GM12878 (cell line): ENCODE measurements at regions not wholly inside any gene's neighbourhood (a gene's known extent, or its start where the extent isn't known, plus 50 kb on each side); places are given as distances from the start of the nearest gene placed in this dataset.

ENCODE experiments used
- ATAC-seq: fragments of 200-7000 bp; cut with Tn5 transposase; 3 replicates; pipeline ENCODE4 v1.9.1; 2020; ENCODE audit warnings: mild to moderate bottlenecking, moderate library complexity
- BruUV-seq: library from RNA; stranded (reverse); fragments of 400-500 nt; replicated peaks from 2 replicates; lab custom pipeline; 2021; lab: Mats Ljungman, UMichigan
- CTCF ChIA-PET: fragments of 300-600 bp; sonication (Branson Sonifier 250); formaldehyde crosslinking; extraction: SDS; loops from one replicate; lab custom pipeline; 2021; ENCODE audit warnings: inconsistent platforms; lab: Yijun Ruan, JAX
- POLR2A ChIA-PET: fragments of 350-600 bp; formaldehyde crosslinking; extraction: SDS; loops from one replicate; lab custom pipeline; 2021; ENCODE audit warnings: inconsistent platforms; lab: Charles Lee
- RAD21 ChIA-PET: fragments of 300-600 bp; sonication (Branson Sonifier 250); formaldehyde crosslinking; loops from one replicate; lab custom pipeline; 2023; ENCODE audit warnings: antibody characterized with exemption; ENCODE audit not compliant: unreplicated experiment; lab: Charles Lee
- SMC1A ChIA-PET: fragments of 300-600 bp; sonication (Branson Sonifier 250); formaldehyde crosslinking; loops from one replicate; lab custom pipeline; 2023; ENCODE audit not compliant: unreplicated experiment, uncharacterized antibody; lab: Charles Lee
- DNase-seq: peaks from one replicate; pipeline ENCODE4 v3.0.0-alpha.2; 2011; ENCODE audit warnings: low read depth, low spot score
- FAIRE-seq: peaks from 3 replicates; lab custom pipeline; 2011; peaks lifted over from hg19 to GRCh38; lab: Jason Lieb, UNC
- H2AFZ ChIP-seq: 2 replicates; pipeline ENCODE4 v1.6.0; 2011; ENCODE audit warnings: low read depth, low read length, control low read depth; ENCODE audit not compliant: control insufficient read depth
- H3K27ac ChIP-seq: 2 replicates; pipeline ENCODE4 v1.5.1; 2011; ENCODE audit warnings: control low read depth; ENCODE audit not compliant: control insufficient read depth, insufficient read depth
- H3K27me3 ChIP-seq, 2 experiments: replicated peaks in 1 of 2; 2 replicates each; pipeline versions ENCODE4 v1.6.0 to v1.6.1; 2011; ENCODE audit warnings: low read length in 1 of 2; ENCODE audit not compliant: control insufficient read depth in 2 of 2, insufficient read depth in 2 of 2
- H3K36me3 ChIP-seq, 2 experiments: 2 replicates each; pipeline ENCODE4 v1.5.1; 2011; ENCODE audit warnings: low read length in 1 of 2; ENCODE audit not compliant: control insufficient read depth in 2 of 2, insufficient read depth in 2 of 2
- H3K4me1 ChIP-seq: 2 replicates; pipeline ENCODE4 v1.6.1; 2011; ENCODE audit warnings: mild to moderate bottlenecking, low read length, moderate library complexity, mixed read lengths; ENCODE audit not compliant: control insufficient read depth, insufficient read depth
- H3K4me2 ChIP-seq: 2 replicates; pipeline ENCODE4 v1.6.0; 2011; ENCODE audit warnings: control low read depth; ENCODE audit not compliant: control insufficient read depth, insufficient read depth
- H3K4me3 ChIP-seq: fragments of 200-600 bp; sonication (generic); 2 replicates; pipeline ENCODE4 v1.5.1; 2016
- H3K79me2 ChIP-seq: 2 replicates; pipeline ENCODE4 v1.6.0; 2011; ENCODE audit warnings: low read length; ENCODE audit not compliant: control insufficient read depth, insufficient read depth
- H3K9ac ChIP-seq: 2 replicates; pipeline ENCODE4 v1.8.0; 2011; ENCODE audit warnings: low read length, control low read depth, mixed read lengths; ENCODE audit not compliant: control insufficient read depth, insufficient read depth
- H3K9me3 ChIP-seq: replicated peaks from 3 replicates; pipeline ENCODE4 v1.5.1; 2011; ENCODE audit warnings: mild to moderate bottlenecking, low read length; ENCODE audit not compliant: control insufficient read depth, insufficient read depth
- H4K20me1 ChIP-seq: 2 replicates; pipeline ENCODE4 v1.6.0; 2011; ENCODE audit not compliant: control insufficient read depth, insufficient read depth
- ATF7 ChIP-seq: fragments of 450-650 bp; IDR thresholded peaks from 2 replicates; pipeline ENCODE4 v1.6.1; 2016; ENCODE audit warnings: low read depth, mild to moderate bottlenecking
- BACH1 ChIP-seq: fragments of 450-650 bp; IDR thresholded peaks from 2 replicates; pipeline ENCODE4 v1.6.1; 2017; ENCODE audit warnings: mild to moderate bottlenecking, borderline replicate concordance
- BHLHE40 ChIP-seq, 2 experiments: fragments of 450-650 bp in 1 of 2; IDR thresholded peaks; 2 replicates each; pipeline ENCODE4 v1.6.1; 2011 to 2017; ENCODE audit warnings: low read depth in 2 of 2, borderline replicate concordance in 1 of 2, improper control_type of control experiment in 1 of 2, low read length in 1 of 2, mild to moderate bottlenecking in 1 of 2
- CBFB ChIP-seq: IDR thresholded peaks from 2 replicates; pipeline ENCODE4 v1.6.1; 2016; ENCODE audit warnings: antibody characterized with exemption, low read depth
- CEBPB ChIP-seq, 2 experiments: fragments of 150-350 bp in 1 of 2; IDR thresholded peaks; 2 replicates each; pipeline ENCODE4 v1.6.1; 2012 to 2014; ENCODE audit warnings: low read depth in 2 of 2, low read length in 2 of 2, borderline replicate concordance in 1 of 2, inconsistent platforms in 1 of 2
- ESRRA ChIP-seq: IDR thresholded peaks from 2 replicates; pipeline ENCODE4 v1.6.1; 2012; ENCODE audit warnings: mild to moderate bottlenecking, low read length, improper control_type of control experiment
- JUNB ChIP-seq: IDR thresholded peaks from 2 replicates; pipeline ENCODE4 v1.6.1; 2016; ENCODE audit warnings: antibody characterized with exemption, mild to moderate bottlenecking
- KAT2A ChIP-seq: conservative IDR thresholded peaks from 2 replicates; pipeline ENCODE4 v1.6.1; 2011; ENCODE audit warnings: low read depth, low read length; ENCODE audit not compliant: control insufficient read depth
- NBN ChIP-seq: fragments of 450-650 bp; IDR thresholded peaks from 2 replicates; pipeline ENCODE4 v1.6.1; 2016
- NFIC ChIP-seq: IDR thresholded peaks from 2 replicates; pipeline ENCODE4 v1.6.1; 2012; ENCODE audit warnings: low read depth, mild to moderate bottlenecking, inconsistent platforms, low read length, moderate library complexity
- NR2F1 ChIP-seq: fragments of 450-650 bp; conservative IDR thresholded peaks from 2 replicates; pipeline ENCODE4 v1.6.1; 2017; ENCODE audit warnings: mild to moderate bottlenecking
- NRF1 ChIP-seq: conservative IDR thresholded peaks from 2 replicates; pipeline ENCODE4 v1.6.1; 2011; ENCODE audit warnings: mild to moderate bottlenecking, low read depth, low read length, improper control_type of control experiment
- STAT1 ChIP-seq: fragments of 450-650 bp; conservative IDR thresholded peaks from 2 replicates; pipeline ENCODE4 v1.6.1; 2014; ENCODE audit warnings: antibody characterized with exemption, mild to moderate bottlenecking
- ZNF274 ChIP-seq: IDR thresholded peaks from one replicate; pipeline ENCODE4 v1.8.0; 2011; ENCODE audit not compliant: insufficient read length, insufficient read depth
- WGBS: methylation state at CpG from one replicate; pipeline ENCODE4 v1.1.6; 2016; ENCODE audit warnings: low lambda C conversion rate; ENCODE audit not compliant: insufficient replicate concordance, insufficient coverage; ENCODE audit errors: missing lambda C conversion rate; 5-methylcytosine and 5-hydroxymethylcytosine counted together
- in situ Hi-C: fragments of 300-500 bp; cut with MboI; formaldehyde crosslinking; loops from 9 replicates; pipeline ENCODE4 v1.14.3; 2018; ENCODE audit warnings: mixed read lengths
- intact Hi-C: fragments of 100-400 bp; cut with micrococcal nuclease; formaldehyde crosslinking; loops from one replicate; pipeline ENCODE4 v1.14.2; 2022; ENCODE audit not compliant: unreplicated experiment
- TF ChIP-seq, protein P1 (sequence below): fragments of 450-650 bp; formaldehyde crosslinking; IDR thresholded peaks from 2 replicates; pipeline ENCODE4 v1.4.0; 2020; ENCODE audit warnings: mild to moderate bottlenecking, moderate library complexity
- TF ChIP-seq, protein P2 (sequence below): fragments of 450-650 bp; IDR thresholded peaks from 2 replicates; pipeline ENCODE4 v1.6.1; 2017; ENCODE audit warnings: mild to moderate bottlenecking, moderate library complexity
- TF ChIP-seq, protein P3 (sequence below): IDR thresholded peaks from 2 replicates; pipeline ENCODE4 v1.6.1; 2012; ENCODE audit warnings: low read depth, low read length, improper control_type of control experiment

DNA sequence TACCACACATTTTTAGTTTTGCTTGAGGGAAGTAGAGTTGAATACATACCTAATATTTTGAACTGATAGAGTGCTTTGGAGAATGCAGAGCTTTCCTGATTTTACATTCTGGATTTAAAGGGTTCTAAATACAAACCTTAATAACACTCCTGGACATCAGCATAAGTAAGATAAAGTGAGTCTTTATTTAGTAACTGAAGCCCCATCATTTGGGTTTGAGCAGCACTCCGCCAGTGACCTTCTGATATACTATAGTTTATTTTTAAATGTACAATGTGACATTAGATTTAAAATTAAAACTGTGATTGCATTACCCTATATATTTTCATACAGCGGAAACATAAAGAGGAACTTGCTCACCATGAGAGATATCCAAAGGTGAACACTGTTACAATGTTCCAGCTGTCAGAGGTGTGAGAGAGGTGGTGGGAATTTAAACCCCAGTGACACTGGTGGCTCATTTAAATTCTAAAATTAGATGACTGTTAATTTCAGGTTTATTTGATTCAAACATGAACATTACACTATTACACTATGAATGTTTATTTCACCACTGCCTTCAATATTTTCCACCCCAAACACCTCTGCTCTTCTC lies 203.0 kb upstream of the PCSK5 start:
- FAIRE-seq, result no peak
- no peak overlapping the region for H3K9ac ChIP-seq
- H4K20me1 ChIP-seq, result no peaks in the 10 kb centered on the region
- ChIA-PET CTCF (no interaction called here), POLR2A (no interaction called here), SMC1A (interaction anchor here (0.5 kb wide), 1 partner anchor 10 kb away, joined by 3 read pairs; no protein-coding TSS in a partner anchor), RAD21 (no interaction called here)
- ATAC-seq, result no peak
- no peaks in the 10 kb centered on the region for H3K4me1 ChIP-seq
- H3K4me2 ChIP-seq, result no peak overlapping the region
- no peaks in the 10 kb centered on the region for H3K9me3 ChIP-seq
- no peak overlapping the region for H2AFZ ChIP-seq
- H3K27ac ChIP-seq, result no peak overlapping the region
- WGBS, result 31% methylated on average over 2 of the region's 2 CpGs
- DNase-seq, result no peak
- in situ Hi-C loops, result no loop called here
- H3K27me3 ChIP-seq, result no peaks in the 10 kb centered on the region
- BruUV-seq, result no TSS peak
- intact Hi-C loops, result no loop called here
- no peak overlapping the region for H3K4me3 ChIP-seq
- H3K36me3 ChIP-seq, result no peaks in the 10 kb centered on the region
- H3K79me2 ChIP-seq, result no peaks in the 10 kb centered on the region
- TF ChIP-seq CBFB, result no peak
- TF ChIP-seq KAT2A, result no peak
- TF ChIP-seq NR2F1, result no peak
- no peak for TF ChIP-seq CEBPB (IDR thresholded peaks at IDR 0.05; ENCODE audit: borderline replicate concordance in 1 of 2, low read depth in 2 of 2, low read length in 2 of 2)
- TF ChIP-seq, protein P1, sequence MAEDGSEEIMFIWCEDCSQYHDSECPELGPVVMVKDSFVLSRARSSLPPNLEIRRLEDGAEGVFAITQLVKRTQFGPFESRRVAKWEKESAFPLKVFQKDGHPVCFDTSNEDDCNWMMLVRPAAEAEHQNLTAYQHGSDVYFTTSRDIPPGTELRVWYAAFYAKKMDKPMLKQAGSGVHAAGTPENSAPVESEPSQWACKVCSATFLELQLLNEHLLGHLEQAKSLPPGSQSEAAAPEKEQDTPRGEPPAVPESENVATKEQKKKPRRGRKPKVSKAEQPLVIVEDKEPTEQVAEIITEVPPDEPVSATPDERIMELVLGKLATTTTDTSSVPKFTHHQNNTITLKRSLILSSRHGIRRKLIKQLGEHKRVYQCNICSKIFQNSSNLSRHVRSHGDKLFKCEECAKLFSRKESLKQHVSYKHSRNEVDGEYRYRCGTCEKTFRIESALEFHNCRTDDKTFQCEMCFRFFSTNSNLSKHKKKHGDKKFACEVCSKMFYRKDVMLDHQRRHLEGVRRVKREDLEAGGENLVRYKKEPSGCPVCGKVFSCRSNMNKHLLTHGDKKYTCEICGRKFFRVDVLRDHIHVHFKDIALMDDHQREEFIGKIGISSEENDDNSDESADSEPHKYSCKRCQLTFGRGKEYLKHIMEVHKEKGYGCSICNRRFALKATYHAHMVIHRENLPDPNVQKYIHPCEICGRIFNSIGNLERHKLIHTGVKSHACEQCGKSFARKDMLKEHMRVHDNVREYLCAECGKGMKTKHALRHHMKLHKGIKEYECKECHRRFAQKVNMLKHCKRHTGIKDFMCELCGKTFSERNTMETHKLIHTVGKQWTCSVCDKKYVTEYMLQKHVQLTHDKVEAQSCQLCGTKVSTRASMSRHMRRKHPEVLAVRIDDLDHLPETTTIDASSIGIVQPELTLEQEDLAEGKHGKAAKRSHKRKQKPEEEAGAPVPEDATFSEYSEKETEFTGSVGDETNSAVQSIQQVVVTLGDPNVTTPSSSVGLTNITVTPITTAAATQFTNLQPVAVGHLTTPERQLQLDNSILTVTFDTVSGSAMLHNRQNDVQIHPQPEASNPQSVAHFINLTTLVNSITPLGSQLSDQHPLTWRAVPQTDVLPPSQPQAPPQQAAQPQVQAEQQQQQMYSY (CRISPR knock-in tag), result no peak
- TF ChIP-seq STAT1, result no peak
- TF ChIP-seq ESRRA, result no peak
- TF ChIP-seq BHLHE40 (IDR thresholded peaks at IDR 0.05; ENCODE audit: borderline replicate concordance in 1 of 2, low read depth in 2 of 2, low read length in 1 of 2), result no peak
- TF ChIP-seq, protein P2, sequence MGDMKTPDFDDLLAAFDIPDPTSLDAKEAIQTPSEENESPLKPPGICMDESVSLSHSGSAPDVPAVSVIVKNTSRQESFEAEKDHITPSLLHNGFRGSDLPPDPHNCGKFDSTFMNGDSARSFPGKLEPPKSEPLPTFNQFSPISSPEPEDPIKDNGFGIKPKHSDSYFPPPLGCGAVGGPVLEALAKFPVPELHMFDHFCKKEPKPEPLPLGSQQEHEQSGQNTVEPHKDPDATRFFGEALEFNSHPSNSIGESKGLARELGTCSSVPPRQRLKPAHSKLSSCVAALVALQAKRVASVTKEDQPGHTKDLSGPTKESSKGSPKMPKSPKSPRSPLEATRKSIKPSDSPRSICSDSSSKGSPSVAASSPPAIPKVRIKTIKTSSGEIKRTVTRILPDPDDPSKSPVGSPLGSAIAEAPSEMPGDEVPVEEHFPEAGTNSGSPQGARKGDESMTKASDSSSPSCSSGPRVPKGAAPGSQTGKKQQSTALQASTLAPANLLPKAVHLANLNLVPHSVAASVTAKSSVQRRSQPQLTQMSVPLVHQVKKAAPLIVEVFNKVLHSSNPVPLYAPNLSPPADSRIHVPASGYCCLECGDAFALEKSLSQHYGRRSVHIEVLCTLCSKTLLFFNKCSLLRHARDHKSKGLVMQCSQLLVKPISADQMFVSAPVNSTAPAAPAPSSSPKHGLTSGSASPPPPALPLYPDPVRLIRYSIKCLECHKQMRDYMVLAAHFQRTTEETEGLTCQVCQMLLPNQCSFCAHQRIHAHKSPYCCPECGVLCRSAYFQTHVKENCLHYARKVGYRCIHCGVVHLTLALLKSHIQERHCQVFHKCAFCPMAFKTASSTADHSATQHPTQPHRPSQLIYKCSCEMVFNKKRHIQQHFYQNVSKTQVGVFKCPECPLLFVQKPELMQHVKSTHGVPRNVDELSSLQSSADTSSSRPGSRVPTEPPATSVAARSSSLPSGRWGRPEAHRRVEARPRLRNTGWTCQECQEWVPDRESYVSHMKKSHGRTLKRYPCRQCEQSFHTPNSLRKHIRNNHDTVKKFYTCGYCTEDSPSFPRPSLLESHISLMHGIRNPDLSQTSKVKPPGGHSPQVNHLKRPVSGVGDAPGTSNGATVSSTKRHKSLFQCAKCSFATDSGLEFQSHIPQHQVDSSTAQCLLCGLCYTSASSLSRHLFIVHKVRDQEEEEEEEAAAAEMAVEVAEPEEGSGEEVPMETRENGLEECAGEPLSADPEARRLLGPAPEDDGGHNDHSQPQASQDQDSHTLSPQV, result no peak
- TF ChIP-seq, protein P3, sequence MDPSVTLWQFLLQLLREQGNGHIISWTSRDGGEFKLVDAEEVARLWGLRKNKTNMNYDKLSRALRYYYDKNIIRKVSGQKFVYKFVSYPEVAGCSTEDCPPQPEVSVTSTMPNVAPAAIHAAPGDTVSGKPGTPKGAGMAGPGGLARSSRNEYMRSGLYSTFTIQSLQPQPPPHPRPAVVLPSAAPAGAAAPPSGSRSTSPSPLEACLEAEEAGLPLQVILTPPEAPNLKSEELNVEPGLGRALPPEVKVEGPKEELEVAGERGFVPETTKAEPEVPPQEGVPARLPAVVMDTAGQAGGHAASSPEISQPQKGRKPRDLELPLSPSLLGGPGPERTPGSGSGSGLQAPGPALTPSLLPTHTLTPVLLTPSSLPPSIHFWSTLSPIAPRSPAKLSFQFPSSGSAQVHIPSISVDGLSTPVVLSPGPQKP, result no peak
- no peak for TF ChIP-seq BACH1
- no peak for TF ChIP-seq JUNB
- TF ChIP-seq NFIC, result no peak
- no peak for TF ChIP-seq ZNF274
- no peak for TF ChIP-seq NRF1
- no peak for TF ChIP-seq NBN
- no peak for TF ChIP-seq ATF7
